ENCODE measurements at regions not wholly inside any gene's neighbourhood (a gene's known extent, or its start where the extent isn't known, plus 50 kb on each side); places are given as distances from the start of the nearest gene placed in this dataset. TPM values are rescaled to one million over a fixed set of nuclear protein-coding genes. Genes with fewer than 3 reads are reported as not detected.

- Histone ChIP-seq H3K27ac (peak overlapping the region; percentile 78 to 80), H3K4me3 (no peak overlapping the region), H3K9me3 (no peaks in the 10 kb centered on the region), H3K27me3 (no peaks in the 10 kb centered on the region), H3K4me1 (peaks cover 0 to 5% of the 10 kb centered on the region in 2 donors), H3K36me3 (no peaks in the 10 kb centered on the region)
- intact Hi-C loops (cut with DNase I; ENCODE audit: low total_unique reads), result no loop called here
- DNase-seq, result no peak
- no peak for TF ChIP-seq POLR2A (IDR thresholded peaks at IDR 0.05)
These were observed 52.2 kb upstream of the GRAMD2B start for GRCh38 chr5:126370796-126371718.

GRCh38 chr5:126373375-126374108, 49.7 kb upstream of the GRAMD2B start:
- intact Hi-C loops (cut with DNase I; ENCODE audit: low total_unique reads), result no loop called here
- Histone ChIP-seq H3K36me3 (no peaks in the 10 kb centered on the region), H3K4me1 (peaks cover 0 to 5% of the 10 kb centered on the region in 2 donors), H3K27me3 (no peaks in the 10 kb centered on the region), H3K4me3 (no peak overlapping the region), H3K9me3 (no peaks in the 10 kb centered on the region), H3K27ac (no peak overlapping the region)
- no peak for DNase-seq
- TF ChIP-seq CTCF (IDR thresholded peaks at IDR 0.05) (no peak), POLR2A (IDR thresholded peaks at IDR 0.05) (no peak)

Small RNA genes in the stretch of these regions (small RNA-seq; reads per million reads assigned to genes)
- gene HMGB1P22, result not detected
- gene RN7SKP117, result not detected
